Fibroblast of mammary gland (primary cell): ENCODE measurements at regions not wholly inside any gene's neighbourhood (a gene's known extent, or its start where the extent isn't known, plus 50 kb on each side); places are given as distances from the start of the nearest gene placed in this dataset.

Experiments
- DNase-seq: peaks from one replicate; pipeline ENCODE4 v3.0.0-alpha.2; 2010; ENCODE audit warnings: low read depth
- H3K4me3 ChIP-seq: 2 replicates; pipeline ENCODE4 v1.5.1; 2011; ENCODE audit warnings: low read depth, mild to moderate bottlenecking, low read length, moderate library complexity; ENCODE audit not compliant: control insufficient read depth
- TF ChIP-seq, protein P1 (sequence below): conservative IDR thresholded peaks from 2 replicates; pipeline ENCODE4 v1.5.1; 2011; ENCODE audit warnings: low read depth, low read length, inconsistent platforms; ENCODE audit not compliant: control insufficient read depth, insufficient read depth

- TF ChIP-seq, protein P1, sequence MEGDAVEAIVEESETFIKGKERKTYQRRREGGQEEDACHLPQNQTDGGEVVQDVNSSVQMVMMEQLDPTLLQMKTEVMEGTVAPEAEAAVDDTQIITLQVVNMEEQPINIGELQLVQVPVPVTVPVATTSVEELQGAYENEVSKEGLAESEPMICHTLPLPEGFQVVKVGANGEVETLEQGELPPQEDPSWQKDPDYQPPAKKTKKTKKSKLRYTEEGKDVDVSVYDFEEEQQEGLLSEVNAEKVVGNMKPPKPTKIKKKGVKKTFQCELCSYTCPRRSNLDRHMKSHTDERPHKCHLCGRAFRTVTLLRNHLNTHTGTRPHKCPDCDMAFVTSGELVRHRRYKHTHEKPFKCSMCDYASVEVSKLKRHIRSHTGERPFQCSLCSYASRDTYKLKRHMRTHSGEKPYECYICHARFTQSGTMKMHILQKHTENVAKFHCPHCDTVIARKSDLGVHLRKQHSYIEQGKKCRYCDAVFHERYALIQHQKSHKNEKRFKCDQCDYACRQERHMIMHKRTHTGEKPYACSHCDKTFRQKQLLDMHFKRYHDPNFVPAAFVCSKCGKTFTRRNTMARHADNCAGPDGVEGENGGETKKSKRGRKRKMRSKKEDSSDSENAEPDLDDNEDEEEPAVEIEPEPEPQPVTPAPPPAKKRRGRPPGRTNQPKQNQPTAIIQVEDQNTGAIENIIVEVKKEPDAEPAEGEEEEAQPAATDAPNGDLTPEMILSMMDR = no peak
- no peak overlapping the region for H3K4me3 ChIP-seq
- DNase-seq = no peak
Observed at GRCh38 chr10:2828741-2829140, 238.6 kb upstream of the PFKP start.

DNA sequence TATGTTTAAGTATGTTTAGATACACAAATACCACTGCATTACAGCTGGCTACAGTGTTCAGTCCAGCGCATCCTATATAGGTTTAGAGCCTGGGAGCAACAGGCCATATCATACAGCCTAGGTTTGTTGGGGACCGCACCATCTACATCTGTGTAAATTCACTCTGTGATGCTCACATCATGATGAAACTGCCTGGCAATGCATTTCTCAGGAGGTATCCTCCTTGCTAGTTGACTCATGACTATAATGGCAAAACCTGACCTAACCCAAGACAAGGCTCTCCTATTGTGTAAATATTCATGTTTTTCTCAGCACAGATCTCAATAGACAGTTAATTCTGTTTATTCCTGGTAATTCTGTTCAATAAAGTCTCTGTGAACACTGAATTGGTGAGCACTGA is 240.7 kb upstream of the PFKP start:
- DNase-seq = no peak
- no peak overlapping the region for H3K4me3 ChIP-seq

GRCh38 chr10:2825841-2826240 is 241.5 kb upstream of the PFKP start:
- TF ChIP-seq, protein P1 = no peak
- H3K4me3 ChIP-seq = no peak overlapping the region
- DNase-seq = no peak

More for the DNA sequence above, 240.7 kb upstream of the PFKP start:
- TF ChIP-seq, protein P1 = no peak

GRCh38 chr10:2817940-2818636 is 249.3 kb upstream of the PFKP start:
- TF ChIP-seq, protein P1 = no peak
- no peak overlapping the region for H3K4me3 ChIP-seq
- DNase-seq = no peak

DNA sequence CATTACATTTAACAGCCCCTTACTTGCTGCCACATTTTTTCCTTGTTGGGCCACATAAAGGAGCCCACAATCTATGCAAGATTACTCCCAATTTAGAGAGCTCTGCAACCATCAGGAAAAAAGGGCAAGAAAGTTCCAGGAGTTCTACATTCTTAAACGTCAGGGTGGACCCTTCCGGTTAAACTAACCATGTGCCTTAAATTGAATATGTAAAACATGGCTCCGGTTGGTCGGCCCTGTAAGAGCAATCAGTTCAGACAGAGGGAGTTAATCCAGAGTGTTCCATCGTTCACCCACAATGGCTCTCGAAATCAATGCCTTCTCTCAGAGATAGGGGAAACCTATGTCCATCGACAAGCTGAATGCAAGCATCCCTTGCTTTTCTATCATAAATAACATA is 253.7 kb upstream of the PFKP start:
- no peak overlapping the region for H3K4me3 ChIP-seq
- no peak for DNase-seq
- TF ChIP-seq, protein P1 = no peak

- DNase-seq = no peak
- no peak overlapping the region for H3K4me3 ChIP-seq
- TF ChIP-seq, protein P1 = no peak
Observed at GRCh38 chr10:2813286-2813685, 254.1 kb upstream of the PFKP start.
